ENCODE measurements at regions not wholly inside any gene's neighbourhood (a gene's known extent, or its start where the extent isn't known, plus 50 kb on each side); places are given as distances from the start of the nearest gene placed in this dataset.
"Not testable (repeated sequence)": the region's sequence is repeated elsewhere in the genome, so short reads cannot be mapped to it uniquely, and the experiment has no call there.

DNA sequence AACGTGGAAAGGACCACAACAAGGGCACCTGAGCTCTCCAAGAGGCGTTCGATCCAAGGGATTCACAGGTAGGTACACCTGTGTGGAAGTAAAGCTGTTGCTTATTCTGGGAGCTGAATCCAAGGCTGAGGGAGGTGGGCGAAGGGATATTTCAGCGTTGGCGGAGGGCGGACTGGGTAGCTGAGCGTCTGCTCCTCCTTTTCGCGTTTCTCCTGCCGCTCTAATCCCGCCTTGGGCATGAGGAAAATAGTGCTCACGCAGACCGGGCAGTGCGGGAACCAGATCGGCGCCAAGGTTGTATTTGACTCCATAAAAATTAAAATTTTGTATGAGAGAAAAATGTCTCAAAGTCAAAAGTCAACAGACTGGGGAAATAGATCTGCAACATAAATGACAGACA is 3966.2 kb upstream of the OR11H1 start:
- ATAC-seq (ENCODE audit: low FRiP score); DNase-seq (ENCODE audit: low spot score): not testable (repeated sequence)

DNA sequence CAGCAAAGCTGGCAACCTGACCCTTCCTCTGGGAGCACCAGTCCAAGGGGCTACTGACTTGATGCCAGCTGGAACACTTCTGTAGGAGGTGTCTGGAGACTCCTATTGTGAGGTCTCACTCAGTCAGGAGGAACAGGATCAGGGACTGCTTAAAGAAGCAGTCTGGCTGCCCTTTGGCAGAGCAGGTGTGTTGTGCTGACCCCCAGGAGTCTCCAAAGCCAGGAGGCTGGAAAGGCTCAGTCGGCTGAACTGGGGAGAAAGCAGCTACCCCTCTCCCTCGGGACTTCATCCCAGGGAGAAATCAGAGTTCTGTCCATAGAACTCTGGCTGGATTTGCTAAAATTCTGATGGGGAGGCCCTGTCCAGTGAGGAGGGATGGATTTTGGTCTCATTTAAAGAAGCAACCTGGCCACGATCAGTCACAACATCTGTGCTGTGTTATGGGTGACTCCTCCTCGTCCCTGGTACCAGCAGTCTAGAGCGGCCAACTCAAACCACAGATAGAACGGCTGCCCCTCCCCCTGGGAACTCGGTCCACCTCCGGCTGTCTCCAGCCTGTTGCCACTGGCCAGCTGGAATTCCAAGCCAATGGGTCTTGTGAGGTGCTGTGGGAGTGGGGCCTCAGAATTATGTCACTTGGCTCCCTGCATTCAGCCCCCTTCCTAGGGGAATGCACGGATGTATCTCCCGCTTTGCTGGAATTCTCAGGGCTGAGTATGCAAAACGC is 3959.0 kb upstream of the OR11H1 start:
- ATAC-seq (ENCODE audit: low FRiP score); DNase-seq (ENCODE audit: low spot score): not testable (repeated sequence)

DNA sequence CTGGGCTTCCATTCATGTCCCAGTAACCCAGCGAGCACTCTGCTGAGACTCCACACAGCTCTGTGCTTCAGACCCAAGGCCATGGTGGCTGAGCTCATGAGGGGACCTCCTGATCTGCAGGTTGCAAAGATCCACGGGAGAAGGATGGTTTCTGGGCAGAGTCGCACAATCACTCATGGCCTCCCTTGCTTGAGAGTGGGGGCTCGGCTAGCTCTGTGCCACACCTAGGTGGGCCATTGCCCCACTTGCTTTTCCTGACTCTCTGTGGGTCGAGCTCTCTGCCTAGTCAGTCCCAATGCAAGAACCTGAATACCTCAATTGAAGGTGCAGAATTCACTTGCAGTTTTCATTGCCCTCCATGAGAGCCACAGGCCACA is 3958.4 kb upstream of the OR11H1 start:
- not testable (repeated sequence) for DNase-seq (ENCODE audit: low spot score)
- peak; percentile 66 for ATAC-seq (ENCODE audit: low FRiP score)

DNA sequence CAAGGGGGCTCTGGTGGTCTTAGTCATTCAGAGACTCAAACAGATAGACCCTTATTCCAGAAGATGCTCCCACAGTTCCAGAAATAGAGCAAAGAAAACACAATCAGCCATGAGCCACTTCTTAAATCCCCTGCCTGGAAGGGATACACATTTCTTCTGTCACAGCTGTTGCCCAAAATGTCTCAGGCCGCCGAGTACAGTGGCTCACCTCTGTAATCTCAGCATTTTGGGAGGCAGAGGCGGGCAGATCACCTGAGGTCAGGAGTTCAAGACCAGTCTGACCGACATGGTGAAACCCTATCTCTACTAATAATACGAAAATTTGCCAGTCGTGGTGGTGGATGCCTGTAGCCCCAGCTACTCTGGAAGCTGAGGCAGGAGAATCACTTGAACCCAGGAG is 3954.8 kb upstream of the OR11H1 start:
- not testable (repeated sequence) for DNase-seq (ENCODE audit: low spot score); ATAC-seq (ENCODE audit: low FRiP score)

DNA sequence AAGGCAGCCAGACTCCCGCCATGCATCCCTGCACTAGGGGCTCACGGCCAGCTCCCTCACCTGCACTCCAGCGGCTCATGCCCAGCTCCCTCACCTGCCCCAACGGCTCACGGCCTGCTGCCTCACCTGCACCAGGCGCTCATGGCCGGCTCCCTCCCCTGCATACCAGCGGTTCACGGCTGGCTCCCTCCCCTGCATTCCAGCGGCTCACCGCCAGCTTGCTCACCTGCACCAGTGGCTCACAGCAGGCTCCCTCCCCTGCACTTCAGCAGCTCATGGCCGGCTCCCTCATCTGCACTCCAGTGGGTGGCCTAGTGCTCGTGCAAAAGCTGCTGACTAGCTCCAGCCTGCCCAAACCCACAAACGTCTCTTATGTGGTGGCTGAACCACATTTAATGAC is 3953.8 kb upstream of the OR11H1 start:
- peak; percentile 51 for ATAC-seq (ENCODE audit: low FRiP score)
- not testable (repeated sequence) for DNase-seq (ENCODE audit: low spot score)

- not testable (repeated sequence) for ATAC-seq (ENCODE audit: low FRiP score); DNase-seq (ENCODE audit: low spot score)
These were observed 3953.3 kb upstream of the OR11H1 start for GRCh38 chr22:11574659-11575058.

DNA sequence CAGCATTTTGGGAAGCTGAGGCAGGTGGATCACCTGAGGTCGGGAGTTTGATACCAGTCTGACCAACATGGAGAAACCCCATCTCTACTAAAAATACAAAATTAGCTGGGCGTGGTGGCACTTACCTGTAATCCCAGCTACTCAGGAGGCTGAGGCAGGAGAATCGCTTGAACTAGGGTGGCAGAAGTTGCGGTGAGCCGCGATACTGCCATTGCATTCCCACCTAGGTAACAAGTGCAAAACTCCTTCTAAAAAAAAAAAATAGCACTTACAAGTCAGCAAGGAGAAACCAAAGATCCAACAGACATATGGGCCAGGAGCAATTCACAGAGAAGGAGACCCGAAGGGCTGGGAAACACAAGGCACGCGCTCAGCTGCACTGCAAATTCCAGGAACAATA is 3951.3 kb upstream of the OR11H1 start:
- ATAC-seq (ENCODE audit: low FRiP score): not testable (repeated sequence)

DNA sequence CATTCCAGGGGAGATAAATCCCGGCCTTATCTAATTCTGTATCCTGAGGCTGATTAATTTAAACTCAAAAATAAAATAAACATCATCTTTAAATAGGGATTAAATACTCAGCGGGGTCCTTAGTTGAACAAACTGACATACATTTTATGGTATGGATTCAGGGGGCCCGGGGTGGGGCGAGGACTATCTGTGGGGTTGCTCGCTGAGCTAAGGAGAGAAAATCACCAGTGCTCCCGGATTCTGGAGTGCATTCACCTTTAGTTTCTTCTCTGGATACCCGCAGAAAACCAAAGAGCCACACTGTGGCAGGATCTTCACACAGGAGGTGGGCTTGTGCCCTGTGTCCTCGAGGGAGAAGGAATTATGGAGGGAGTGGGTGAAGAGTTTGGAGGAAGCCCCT is 3949.9 kb upstream of the OR11H1 start:
- DNase-seq (ENCODE audit: low spot score); ATAC-seq (ENCODE audit: low FRiP score): not testable (repeated sequence)

More for the DNA sequence above, 3951.3 kb upstream of the OR11H1 start:
- DNase-seq (ENCODE audit: low spot score): not testable (repeated sequence)

GRCh38 chr22:11578551-11578950 is 3949.4 kb upstream of the OR11H1 start:
- not testable (repeated sequence) for DNase-seq (ENCODE audit: low spot score); ATAC-seq (ENCODE audit: low FRiP score)

DNA sequence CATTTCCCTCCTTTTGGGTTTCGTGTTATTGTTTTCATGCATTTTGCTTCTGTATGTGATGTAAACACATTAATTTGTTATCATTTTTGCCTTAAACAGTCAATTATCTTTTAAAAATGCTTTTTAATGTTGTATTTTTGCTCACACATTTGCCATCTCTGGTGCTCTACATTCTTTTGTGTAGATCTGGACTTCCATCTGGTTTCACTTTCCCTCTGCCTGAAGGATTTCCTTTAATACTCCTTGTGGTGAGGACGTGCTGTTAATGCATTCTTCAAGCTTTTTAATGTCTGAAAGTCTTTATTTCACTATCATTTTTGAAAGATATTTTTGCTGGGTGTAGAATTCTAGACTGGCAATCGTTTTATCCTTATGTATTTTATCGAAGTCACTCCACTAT is 3945.9 kb upstream of the OR11H1 start:
- ATAC-seq (ENCODE audit: low FRiP score): not testable (repeated sequence)

DNA sequence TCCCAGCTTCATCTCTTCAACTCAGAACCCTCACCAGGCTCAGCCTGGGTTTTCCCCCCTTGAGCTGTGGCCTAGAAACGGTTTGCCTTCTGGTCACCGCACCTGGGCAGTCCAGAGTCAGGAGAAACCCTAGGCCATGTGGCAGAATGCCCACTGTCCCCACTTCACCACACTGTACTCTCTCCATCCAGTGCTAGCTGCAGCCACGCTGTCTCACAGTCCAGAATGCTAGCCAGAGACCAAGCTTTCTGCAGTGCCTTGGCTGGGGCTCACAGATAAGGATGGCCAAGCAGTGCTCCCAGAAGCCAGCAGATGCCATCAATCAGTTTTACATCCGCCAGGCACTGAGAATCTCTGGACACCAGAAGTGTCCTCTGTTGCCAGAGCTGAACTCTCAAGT is 3943.8 kb upstream of the OR11H1 start:
- not testable (repeated sequence) for ATAC-seq (ENCODE audit: low FRiP score)

More for the DNA sequence above, 3945.9 kb upstream of the OR11H1 start:
- not testable (repeated sequence) for DNase-seq (ENCODE audit: low spot score)

GRCh38 chr22:11594552-11594951 is 3933.4 kb upstream of the OR11H1 start:
- not testable (repeated sequence) for DNase-seq (ENCODE audit: low spot score); ATAC-seq (ENCODE audit: low FRiP score)

More for the DNA sequence above, 3943.8 kb upstream of the OR11H1 start:
- DNase-seq (ENCODE audit: low spot score): not testable (repeated sequence)

GRCh38 chr22:11597666-11598358 is 3930.2 kb upstream of the OR11H1 start:
- DNase-seq (ENCODE audit: low spot score); ATAC-seq (ENCODE audit: low FRiP score): not testable (repeated sequence)

DNA sequence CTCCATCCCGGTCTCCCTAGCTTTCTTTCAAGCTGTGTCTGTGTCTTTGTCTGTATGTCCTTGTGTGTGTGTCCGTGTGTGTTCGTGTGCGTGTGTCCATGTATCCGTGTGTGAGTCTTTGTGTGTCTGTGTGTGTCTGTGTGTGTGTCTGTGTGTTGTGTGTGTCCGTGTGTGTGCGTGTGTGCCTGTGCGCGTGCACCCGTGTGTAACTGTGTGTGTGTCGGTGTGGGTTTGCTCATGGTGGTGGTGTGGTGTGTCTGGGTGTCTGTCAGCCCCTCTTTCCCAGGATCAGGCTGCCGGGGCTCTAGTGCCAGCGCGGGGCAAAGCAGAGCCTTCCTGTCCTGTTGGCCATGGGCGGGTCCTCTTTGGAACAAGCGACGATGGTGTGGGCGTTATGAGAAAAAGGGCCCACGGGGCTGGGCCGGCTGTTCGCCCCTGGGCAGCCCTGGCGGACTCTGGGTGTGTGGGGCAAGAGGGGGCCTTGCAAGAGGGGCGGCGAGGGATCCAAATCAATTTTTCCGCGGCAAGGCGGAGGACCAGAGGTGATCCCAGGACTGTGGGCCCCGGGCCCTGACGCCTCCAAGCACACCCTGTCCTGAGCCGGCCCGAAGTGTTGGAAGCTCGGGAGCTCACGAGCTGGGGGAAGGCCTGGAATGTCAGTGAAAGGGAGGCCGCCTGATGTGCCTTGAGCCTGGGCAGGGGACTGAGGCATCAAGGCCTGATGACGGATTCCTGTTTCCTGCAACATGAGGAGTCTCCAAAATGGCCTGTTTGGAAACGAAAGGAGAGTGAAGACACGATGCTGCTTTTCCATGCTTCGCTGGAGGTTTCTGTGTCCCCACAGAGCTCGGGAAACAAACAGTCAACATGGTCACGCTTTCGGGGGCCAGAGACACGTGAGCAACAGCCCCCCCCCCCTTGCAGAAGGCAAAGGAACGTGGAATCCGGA is 3929.2 kb upstream of the OR11H1 start:
- DNase-seq (ENCODE audit: low spot score) (no peak), ATAC-seq (ENCODE audit: low FRiP score) (no peak)
- TF ChIP-seq, protein P1, sequence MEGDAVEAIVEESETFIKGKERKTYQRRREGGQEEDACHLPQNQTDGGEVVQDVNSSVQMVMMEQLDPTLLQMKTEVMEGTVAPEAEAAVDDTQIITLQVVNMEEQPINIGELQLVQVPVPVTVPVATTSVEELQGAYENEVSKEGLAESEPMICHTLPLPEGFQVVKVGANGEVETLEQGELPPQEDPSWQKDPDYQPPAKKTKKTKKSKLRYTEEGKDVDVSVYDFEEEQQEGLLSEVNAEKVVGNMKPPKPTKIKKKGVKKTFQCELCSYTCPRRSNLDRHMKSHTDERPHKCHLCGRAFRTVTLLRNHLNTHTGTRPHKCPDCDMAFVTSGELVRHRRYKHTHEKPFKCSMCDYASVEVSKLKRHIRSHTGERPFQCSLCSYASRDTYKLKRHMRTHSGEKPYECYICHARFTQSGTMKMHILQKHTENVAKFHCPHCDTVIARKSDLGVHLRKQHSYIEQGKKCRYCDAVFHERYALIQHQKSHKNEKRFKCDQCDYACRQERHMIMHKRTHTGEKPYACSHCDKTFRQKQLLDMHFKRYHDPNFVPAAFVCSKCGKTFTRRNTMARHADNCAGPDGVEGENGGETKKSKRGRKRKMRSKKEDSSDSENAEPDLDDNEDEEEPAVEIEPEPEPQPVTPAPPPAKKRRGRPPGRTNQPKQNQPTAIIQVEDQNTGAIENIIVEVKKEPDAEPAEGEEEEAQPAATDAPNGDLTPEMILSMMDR (IDR thresholded peaks at IDR 0.05): no peak

DNA sequence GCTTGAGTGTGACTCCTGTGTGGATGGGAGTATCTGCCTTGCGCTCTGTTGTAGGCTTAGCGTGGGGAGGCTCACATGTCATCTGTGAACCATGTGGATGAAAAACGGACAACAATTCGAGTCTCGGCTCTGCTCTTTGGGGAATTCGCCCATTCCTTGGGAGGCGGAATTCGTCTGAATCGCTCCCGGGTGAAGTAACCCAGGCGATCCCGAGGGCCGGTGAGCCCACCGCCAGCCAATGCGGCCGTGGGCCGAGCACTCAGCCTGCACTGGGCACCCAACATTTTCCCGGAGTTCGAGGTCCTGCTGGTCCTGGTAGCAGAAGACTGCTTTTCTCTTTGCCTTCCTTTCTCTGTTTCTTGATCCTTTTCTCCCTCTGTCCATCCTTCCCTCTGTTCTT is 3928.5 kb upstream of the OR11H1 start:
- DNase-seq (ENCODE audit: low spot score); ATAC-seq (ENCODE audit: low FRiP score): not testable (repeated sequence)

DNA sequence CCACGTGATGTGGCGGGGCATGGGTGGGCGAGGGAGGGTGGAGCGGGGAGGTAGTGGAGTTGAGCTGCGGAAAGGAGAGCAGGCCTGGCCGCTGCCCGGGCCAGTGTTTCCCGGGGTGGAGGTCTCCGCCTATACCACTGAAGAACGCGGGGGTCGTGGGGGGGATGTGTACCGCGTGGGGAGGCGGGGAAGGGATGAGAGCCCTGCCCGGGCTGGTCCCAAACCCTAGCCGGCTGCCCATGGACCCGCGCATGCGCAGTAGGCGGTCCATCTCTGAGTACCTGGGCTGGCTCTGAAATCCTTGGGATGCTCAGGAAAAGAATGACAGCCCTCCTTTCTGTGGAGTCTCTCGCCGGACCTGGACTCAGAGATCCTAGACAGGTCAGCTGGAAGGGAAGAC is 3927.8 kb upstream of the OR11H1 start:
- ATAC-seq (ENCODE audit: low FRiP score); DNase-seq (ENCODE audit: low spot score): not testable (repeated sequence)

DNA sequence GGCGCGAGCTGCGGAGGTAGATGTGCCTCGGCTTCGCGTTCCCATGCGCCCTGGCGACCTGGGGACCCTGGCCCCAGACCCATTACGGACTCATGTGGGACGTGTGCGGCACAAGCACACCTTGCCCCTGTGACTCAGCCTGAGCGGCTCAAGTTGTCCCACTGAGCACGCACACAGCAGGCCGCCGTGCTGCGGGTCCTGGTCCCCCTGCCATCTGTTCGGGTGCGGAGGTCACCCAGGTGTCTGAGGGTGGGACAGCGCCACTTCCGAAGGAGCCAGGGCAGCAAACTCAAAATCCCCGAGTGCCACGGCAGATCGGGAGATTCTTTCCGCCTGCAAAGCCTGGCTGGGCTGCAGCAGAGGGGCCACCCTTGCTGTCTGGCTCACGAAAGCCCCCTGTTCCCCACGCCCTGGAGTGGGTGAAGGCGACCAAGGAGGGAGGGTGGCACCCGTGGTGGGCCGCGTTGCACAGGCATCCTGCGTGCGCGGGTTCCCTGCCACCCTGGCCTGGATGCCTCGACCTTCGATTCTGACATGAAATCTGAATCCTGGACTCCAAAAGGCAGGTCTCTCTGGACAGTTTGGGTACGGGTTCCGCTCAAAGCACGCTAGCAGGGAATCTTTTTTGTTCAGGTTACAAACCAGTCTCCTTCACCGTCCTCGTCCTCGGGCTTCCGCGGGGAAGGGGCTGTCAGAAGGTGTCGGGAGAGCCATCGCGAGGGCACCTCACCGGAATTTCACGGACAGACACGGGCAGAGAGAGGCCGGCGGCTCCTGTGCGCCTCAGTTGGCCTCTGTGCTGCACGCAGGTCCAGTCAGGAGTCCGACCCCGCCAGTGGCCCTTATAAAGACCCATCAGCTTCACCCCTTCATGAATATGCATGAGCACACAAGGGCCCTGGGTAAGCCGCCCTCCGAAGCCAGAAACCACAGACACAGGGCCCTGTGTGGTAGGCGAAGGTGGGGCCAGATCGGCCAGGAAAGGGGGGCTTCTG is 3926.8 kb upstream of the OR11H1 start:
- DNase-seq (ENCODE audit: low spot score); ATAC-seq (ENCODE audit: low FRiP score): not testable (repeated sequence)
